PC-3 (cell line): ENCODE measurements at regions not wholly inside any gene's neighbourhood (a gene's known extent, or its start where the extent isn't known, plus 50 kb on each side); places are given as distances from the start of the nearest gene placed in this dataset.

Source experiments
- ATAC-seq: fragments of 200-7000 bp; cut with Tn5 transposase; 2 replicates; pipeline ENCODE4 v1.9.1; 2020; ENCODE audit warnings: mild to moderate bottlenecking, moderate library complexity
- BruUV-seq: library from RNA; stranded (reverse); fragments of 400-500 nt; replicated peaks from 2 replicates; lab custom pipeline; 2021; lab: Mats Ljungman, UMichigan
- CTCF ChIA-PET: fragments of 300-600 bp; sonication (Branson Sonifier 250); formaldehyde crosslinking; loops from one replicate; lab custom pipeline; 2022; ENCODE audit warnings: antibody characterized with exemption; lab: Charles Lee
- POLR2A ChIA-PET: fragments of 300-600 bp; sonication (Branson Sonifier 250); formaldehyde crosslinking; loops from one replicate; lab custom pipeline; 2022; ENCODE audit warnings: antibody characterized with exemption; ENCODE audit not compliant: unreplicated experiment; lab: Charles Lee
- DNase-seq: peaks from one replicate; pipeline ENCODE4 v3.0.0-alpha.2; 2015
- H2AFZ ChIP-seq: fragments of 300-600 bp; sonication (generic); 2 replicates; pipeline ENCODE4 v1.6.0; 2016; ENCODE audit warnings: antibody characterized with exemption, low read length
- H3F3A ChIP-seq: fragments of 300-600 bp; sonication (generic); one replicate; pipeline ENCODE4 v1.6.0; 2017; ENCODE audit warnings: antibody characterized with exemption, low read length, control low read depth, mild to moderate bottlenecking; ENCODE audit not compliant: unreplicated experiment
- H3K27ac ChIP-seq: fragments of 300-600 bp; sonication (generic); 2 replicates; pipeline ENCODE4 v1.5.1; 2016; ENCODE audit warnings: mild to moderate bottlenecking, low read length
- H3K27me3 ChIP-seq: fragments of 300-600 bp; sonication (generic); 2 replicates; pipeline ENCODE4 v1.6.1; 2016; ENCODE audit warnings: low read length, mixed read lengths
- H3K36me3 ChIP-seq: fragments of 300-600 bp; sonication (generic); 2 replicates; pipeline ENCODE4 v1.6.1; 2016; ENCODE audit warnings: low read depth, mixed run types, low read length, mixed read lengths
- H3K4me1 ChIP-seq: fragments of 300-600 bp; sonication (generic); 2 replicates; pipeline ENCODE4 v1.5.1; 2016; ENCODE audit warnings: low read length; ENCODE audit not compliant: insufficient read depth
- H3K4me2 ChIP-seq: fragments of 300-600 bp; sonication (generic); 2 replicates; pipeline ENCODE4 v1.6.0; 2016; ENCODE audit warnings: low read length
- H3K4me3 ChIP-seq: fragments of 300-600 bp; sonication (generic); 2 replicates; pipeline ENCODE4 v1.5.1; 2016; ENCODE audit warnings: mild to moderate bottlenecking, low read length, mixed read lengths
- H3K79me2 ChIP-seq: fragments of 300-600 bp; sonication (generic); 2 replicates; pipeline ENCODE4 v1.6.1; 2017; ENCODE audit warnings: low read length, mixed read lengths
- H3K9ac ChIP-seq: fragments of 300-600 bp; sonication (generic); 2 replicates; pipeline ENCODE4 v1.6.0; 2016; ENCODE audit warnings: mild to moderate bottlenecking, low read length
- H3K9me2 ChIP-seq: fragments of 300-600 bp; sonication (generic); replicated peaks from 2 replicates; pipeline ENCODE4 v1.6.1; 2016; ENCODE audit warnings: mixed run types, low read length, mixed read lengths
- H3K9me3 ChIP-seq: fragments of 300-600 bp; sonication (generic); 2 replicates; pipeline ENCODE4 v1.6.1; 2016; ENCODE audit warnings: low read length, mixed read lengths
- H4K20me1 ChIP-seq: fragments of 300-600 bp; sonication (generic); 2 replicates; pipeline ENCODE4 v1.6.1; 2016; ENCODE audit warnings: low read length, mixed read lengths
- EZH2 ChIP-seq: fragments of 300-600 bp; sonication (generic); IDR thresholded peaks from one replicate; pipeline ENCODE4 v1.6.1; 2017; ENCODE audit warnings: antibody characterized with exemption, mild to moderate bottlenecking, low read length; ENCODE audit not compliant: unreplicated experiment
- EZH2phosphoT487 ChIP-seq: fragments of 300-600 bp; sonication (generic); IDR thresholded peaks from 2 replicates; pipeline ENCODE4 v1.6.1; 2018; ENCODE audit warnings: mild to moderate bottlenecking, antibody characterized with exemption, low read length, borderline replicate concordance
- intact Hi-C: fragments of 100-400 bp; cut with micrococcal nuclease; formaldehyde crosslinking; loops from 2 replicates; pipeline ENCODE4 v1.9.0; 2023
- TF ChIP-seq, protein P1 (sequence below): fragments of 300-600 bp; sonication (generic); conservative IDR thresholded peaks from 2 replicates; pipeline ENCODE4 v1.5.1; 2017; ENCODE audit warnings: antibody characterized with exemption, low read depth, mild to moderate bottlenecking, low read length

DNA sequence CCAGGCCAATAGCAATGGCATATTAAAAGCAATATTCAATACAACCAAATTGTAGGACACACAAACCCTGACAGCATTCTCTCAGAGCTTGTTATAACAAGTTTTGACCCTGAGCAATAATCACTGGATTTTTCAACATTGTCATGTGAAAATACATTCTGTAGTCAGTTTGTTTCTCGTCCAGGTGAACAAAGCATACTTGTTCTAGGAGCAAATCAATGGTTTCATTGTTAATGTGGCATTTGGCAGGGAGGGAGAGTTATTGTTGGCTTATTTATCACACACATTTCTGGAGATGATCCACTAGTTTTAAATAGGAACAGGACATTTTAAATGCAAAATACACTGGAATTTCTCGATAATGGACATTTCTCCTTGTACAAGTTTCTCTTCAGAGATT, 69.9 kb upstream of the L3MBTL4 start:
- no peak overlapping the region for H3K9ac ChIP-seq
- peaks cover 24% of the 10 kb centered on the region for H3K4me1 ChIP-seq
- DNase-seq: no peak
- no peaks in the 10 kb centered on the region for H3K9me2 ChIP-seq
- CTCF ChIA-PET: no interaction called here
- H2AFZ ChIP-seq: no peak overlapping the region
- intact Hi-C loops: no loop called here
- TF ChIP-seq EZH2: no peak
- no peak for TF ChIP-seq EZH2phosphoT487
- TF ChIP-seq, protein P1, sequence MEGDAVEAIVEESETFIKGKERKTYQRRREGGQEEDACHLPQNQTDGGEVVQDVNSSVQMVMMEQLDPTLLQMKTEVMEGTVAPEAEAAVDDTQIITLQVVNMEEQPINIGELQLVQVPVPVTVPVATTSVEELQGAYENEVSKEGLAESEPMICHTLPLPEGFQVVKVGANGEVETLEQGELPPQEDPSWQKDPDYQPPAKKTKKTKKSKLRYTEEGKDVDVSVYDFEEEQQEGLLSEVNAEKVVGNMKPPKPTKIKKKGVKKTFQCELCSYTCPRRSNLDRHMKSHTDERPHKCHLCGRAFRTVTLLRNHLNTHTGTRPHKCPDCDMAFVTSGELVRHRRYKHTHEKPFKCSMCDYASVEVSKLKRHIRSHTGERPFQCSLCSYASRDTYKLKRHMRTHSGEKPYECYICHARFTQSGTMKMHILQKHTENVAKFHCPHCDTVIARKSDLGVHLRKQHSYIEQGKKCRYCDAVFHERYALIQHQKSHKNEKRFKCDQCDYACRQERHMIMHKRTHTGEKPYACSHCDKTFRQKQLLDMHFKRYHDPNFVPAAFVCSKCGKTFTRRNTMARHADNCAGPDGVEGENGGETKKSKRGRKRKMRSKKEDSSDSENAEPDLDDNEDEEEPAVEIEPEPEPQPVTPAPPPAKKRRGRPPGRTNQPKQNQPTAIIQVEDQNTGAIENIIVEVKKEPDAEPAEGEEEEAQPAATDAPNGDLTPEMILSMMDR: no peak
- H3K4me2 ChIP-seq: no peak overlapping the region
- no TSS peak for BruUV-seq
- H3K9me3 ChIP-seq: no peaks in the 10 kb centered on the region
- no peak for ATAC-seq
- no peaks in the 10 kb centered on the region for H3K79me2 ChIP-seq
- H3K4me3 ChIP-seq: no peak overlapping the region
- no peaks in the 10 kb centered on the region for H3K27me3 ChIP-seq
- H3K27ac ChIP-seq: no peak overlapping the region
- POLR2A ChIA-PET: no interaction called here
- no peaks in the 10 kb centered on the region for H3F3A ChIP-seq
- H3K36me3 ChIP-seq: no peaks in the 10 kb centered on the region
- no peaks in the 10 kb centered on the region for H4K20me1 ChIP-seq

DNA sequence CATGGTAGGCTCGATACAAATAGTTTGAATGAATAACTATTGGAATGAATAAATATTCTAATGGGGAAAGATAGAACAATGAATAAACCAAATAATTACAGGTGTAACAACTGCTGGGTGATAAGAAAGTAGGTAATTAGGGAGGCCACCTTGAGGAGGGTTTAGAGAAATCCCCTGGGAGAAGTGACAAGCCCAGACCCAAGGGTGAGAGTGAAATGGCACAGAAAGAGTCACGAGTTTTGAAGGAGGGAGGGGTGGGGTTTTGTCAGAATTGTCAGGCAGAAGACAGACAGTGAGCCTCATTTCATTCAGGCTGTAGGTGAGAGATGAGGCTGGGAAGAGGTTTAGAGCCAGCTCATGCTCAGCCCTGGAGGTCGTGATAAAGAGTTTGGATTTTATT, 71.6 kb upstream of the L3MBTL4 start:
- no peak overlapping the region for H3K27ac ChIP-seq
- no peaks in the 10 kb centered on the region for H3F3A ChIP-seq
- CTCF ChIA-PET: no interaction called here
- H3K27me3 ChIP-seq: no peaks in the 10 kb centered on the region
- H3K36me3 ChIP-seq: no peaks in the 10 kb centered on the region
- peaks cover 24% of the 10 kb centered on the region for H3K4me1 ChIP-seq
- ATAC-seq (no peak), DNase-seq (no peak)
- no peaks in the 10 kb centered on the region for H4K20me1 ChIP-seq
- TF ChIP-seq EZH2phosphoT487: no peak
- TF ChIP-seq, protein P1: no peak
- no peak for TF ChIP-seq EZH2
- no peaks in the 10 kb centered on the region for H3K9me3 ChIP-seq
- intact Hi-C loops: no loop called here
- POLR2A ChIA-PET: no interaction called here
- H3K79me2 ChIP-seq: no peaks in the 10 kb centered on the region
- no peak overlapping the region for H3K9ac ChIP-seq
- H3K4me3 ChIP-seq: no peak overlapping the region
- H2AFZ ChIP-seq: no peak overlapping the region
- no peaks in the 10 kb centered on the region for H3K9me2 ChIP-seq
- no peak overlapping the region for H3K4me2 ChIP-seq
- no TSS peak for BruUV-seq

DNA sequence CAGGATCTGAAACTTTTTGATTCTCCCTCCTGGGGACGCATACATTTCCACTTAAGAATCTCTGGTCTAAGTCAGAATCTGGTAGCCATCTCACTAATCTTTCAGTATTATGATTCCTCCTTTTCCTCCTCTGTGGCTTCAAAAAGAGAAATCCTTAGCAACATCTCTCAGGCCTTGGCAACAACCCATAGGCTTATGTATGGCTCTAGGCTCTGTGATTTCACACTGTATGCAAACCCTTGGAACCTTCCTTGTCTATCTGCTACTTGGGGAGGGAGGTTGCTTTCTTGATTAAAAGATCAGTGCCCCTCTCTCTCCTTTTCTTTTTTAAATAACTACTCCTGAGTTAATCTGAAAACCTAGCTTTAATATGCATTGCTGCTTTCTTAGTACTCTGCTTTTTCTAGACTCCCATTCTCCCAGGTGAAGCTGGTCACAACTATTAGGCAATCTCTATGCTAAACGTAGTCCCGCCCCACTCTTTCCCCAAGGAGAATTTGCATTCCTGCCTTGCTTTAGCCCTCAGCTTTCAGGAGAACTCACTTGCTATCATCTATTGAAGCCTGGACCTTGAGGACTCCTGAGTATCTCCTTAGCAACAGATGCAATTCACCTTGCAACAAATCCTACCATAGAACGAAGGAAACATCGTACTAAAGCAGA, 72.2 kb upstream of the L3MBTL4 start:
- Histone ChIP-seq H3K36me3 (no peaks in the 10 kb centered on the region), H3F3A (no peaks in the 10 kb centered on the region), H3K27me3 (no peaks in the 10 kb centered on the region), H3K9me3 (no peaks in the 10 kb centered on the region), H3K79me2 (no peaks in the 10 kb centered on the region), H3K4me1 (peaks cover 24% of the 10 kb centered on the region), H2AFZ (no peak overlapping the region), H3K4me3 (no peak overlapping the region), H4K20me1 (no peaks in the 10 kb centered on the region), H3K9ac (no peak overlapping the region), H3K9me2 (no peaks in the 10 kb centered on the region), H3K4me2 (no peak overlapping the region), H3K27ac (no peak overlapping the region)
- no TSS peak for BruUV-seq
- DNase-seq (no peak), ATAC-seq (no peak)
- intact Hi-C loops: no loop called here
- ChIA-PET POLR2A (no interaction called here), CTCF (no interaction called here)
- TF ChIP-seq, protein P1: no peak
- TF ChIP-seq EZH2phosphoT487 (no peak), EZH2 (no peak)
